H1 (cell line): ENCODE measurements at regions not wholly inside any gene's neighbourhood (a gene's known extent, or its start where the extent isn't known, plus 50 kb on each side); places are given as distances from the start of the nearest gene placed in this dataset.

Experiments used
- CEBPB ChIP-seq: IDR thresholded peaks from 2 replicates; pipeline ENCODE4 v1.6.1; 2012; ENCODE audit warnings: low read depth, low read length
- EGR1 ChIP-seq: IDR thresholded peaks from 2 replicates; pipeline ENCODE4 v1.6.1; 2011; ENCODE audit warnings: low read depth, low read length, borderline replicate concordance
- EZH2 ChIP-seq: fragments of 200-600 bp; sonication (generic); IDR thresholded peaks from 2 replicates; pipeline ENCODE4 v1.7.1; 2012; ENCODE audit warnings: low read depth, mild to moderate bottlenecking, moderate library complexity, low read length, inconsistent platforms; ENCODE audit not compliant: severe bottlenecking
- JUN ChIP-seq: IDR thresholded peaks from 2 replicates; pipeline ENCODE4 v1.6.1; 2011; ENCODE audit warnings: low read depth, mild to moderate bottlenecking, improper control_type of control experiment, low read length
- POLR2A ChIP-seq, 2 experiments: IDR thresholded peaks; 1 replicate in 1 of 2; 2 replicates in 1 of 2; pipeline ENCODE4 v1.6.1; 2011; ENCODE audit warnings: low read depth in 2 of 2, low read length in 2 of 2, mild to moderate bottlenecking in 2 of 2; ENCODE audit errors: control extremely low read depth in 1 of 2
- POLR2AphosphoS5 ChIP-seq: IDR thresholded peaks from 2 replicates; pipeline ENCODE4 v1.6.1; 2011; ENCODE audit warnings: low read depth, low read length
- SIN3A ChIP-seq, 2 experiments: IDR thresholded peaks in 1 of 2; conservative IDR thresholded peaks in 1 of 2; 2 replicates each; pipeline ENCODE4 v1.6.1; 2011 to 2012; ENCODE audit warnings: low read length in 2 of 2, improper control_type of control experiment in 1 of 2, low read depth in 1 of 2, mild to moderate bottlenecking in 1 of 2
- SRF ChIP-seq: IDR thresholded peaks from 2 replicates; pipeline ENCODE4 v1.6.1; 2011; ENCODE audit warnings: mild to moderate bottlenecking, low read depth, low read length, moderate library complexity
- TAF1 ChIP-seq: IDR thresholded peaks from 2 replicates; pipeline ENCODE4 v1.6.1; 2011; ENCODE audit warnings: mild to moderate bottlenecking, low read depth, low read length
- TF ChIP-seq, protein P1 (sequence below): IDR thresholded peaks from 2 replicates; pipeline ENCODE4 v1.6.1; 2012; ENCODE audit warnings: inconsistent platforms
- TF ChIP-seq, protein P2 (sequence below), 3 experiments: IDR thresholded peaks; 1 replicate in 2 of 3; 2 replicates in 1 of 3; pipeline versions ENCODE4 v1.5.1 to v1.6.1; 2011; ENCODE audit warnings: low read length in 3 of 3, mild to moderate bottlenecking in 3 of 3, inconsistent platforms in 2 of 3, low read depth in 1 of 3, moderate library complexity in 1 of 3; ENCODE audit not compliant: insufficient read depth in 1 of 3; ENCODE audit errors: control extremely low read depth in 1 of 3

DNA sequence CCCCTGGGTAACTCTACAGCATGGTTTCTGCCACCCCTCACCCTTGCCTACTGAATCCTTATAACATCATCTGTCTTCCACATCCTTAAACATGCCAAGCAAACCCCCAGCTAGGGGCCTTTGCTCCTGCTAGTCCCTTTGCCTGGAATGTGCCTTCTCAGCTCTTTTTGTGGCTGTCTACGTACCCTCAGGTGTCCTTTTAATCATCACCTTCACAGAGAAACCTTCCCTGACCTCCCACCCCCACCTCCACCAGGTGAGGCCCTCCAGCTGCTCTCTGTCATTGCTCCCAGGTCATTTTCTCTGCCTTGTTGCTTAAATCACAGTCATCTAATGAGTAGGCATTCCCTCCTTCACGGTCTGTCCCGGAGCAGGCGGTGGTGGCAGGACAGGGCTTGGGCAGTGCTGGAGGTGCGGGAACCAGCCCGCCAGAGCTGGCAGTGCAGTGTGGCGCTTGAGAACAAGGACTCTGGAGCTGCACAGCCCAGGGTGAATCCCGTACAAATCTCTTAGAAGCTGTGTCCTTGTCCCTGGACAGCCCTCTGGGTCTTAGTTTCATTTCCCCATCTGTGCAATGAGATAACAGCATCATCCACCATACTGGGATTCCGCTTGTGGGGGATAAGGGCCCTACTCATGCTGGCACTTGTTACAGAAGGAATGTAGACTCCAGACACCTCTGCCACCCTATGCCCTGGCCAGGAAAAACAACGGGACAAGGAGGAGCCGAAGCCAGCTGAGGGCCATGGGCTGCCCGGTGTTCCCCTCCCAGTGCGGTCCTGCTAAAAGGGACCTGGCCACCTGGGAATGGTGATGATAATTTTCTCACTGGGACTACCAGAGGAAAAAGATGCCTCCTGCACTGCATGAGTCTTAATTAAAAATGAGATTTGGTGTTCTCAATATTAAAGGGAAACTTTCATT, 52.1 kb upstream of the IQSEC1 start:
- no peak for TF ChIP-seq EZH2
- TF ChIP-seq TAF1 = no peak
- no peak for TF ChIP-seq POLR2AphosphoS5
- TF ChIP-seq CEBPB = no peak
- TF ChIP-seq, protein P1, sequence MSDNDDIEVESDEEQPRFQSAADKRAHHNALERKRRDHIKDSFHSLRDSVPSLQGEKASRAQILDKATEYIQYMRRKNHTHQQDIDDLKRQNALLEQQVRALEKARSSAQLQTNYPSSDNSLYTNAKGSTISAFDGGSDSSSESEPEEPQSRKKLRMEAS = no peak
- TF ChIP-seq, protein P2, sequence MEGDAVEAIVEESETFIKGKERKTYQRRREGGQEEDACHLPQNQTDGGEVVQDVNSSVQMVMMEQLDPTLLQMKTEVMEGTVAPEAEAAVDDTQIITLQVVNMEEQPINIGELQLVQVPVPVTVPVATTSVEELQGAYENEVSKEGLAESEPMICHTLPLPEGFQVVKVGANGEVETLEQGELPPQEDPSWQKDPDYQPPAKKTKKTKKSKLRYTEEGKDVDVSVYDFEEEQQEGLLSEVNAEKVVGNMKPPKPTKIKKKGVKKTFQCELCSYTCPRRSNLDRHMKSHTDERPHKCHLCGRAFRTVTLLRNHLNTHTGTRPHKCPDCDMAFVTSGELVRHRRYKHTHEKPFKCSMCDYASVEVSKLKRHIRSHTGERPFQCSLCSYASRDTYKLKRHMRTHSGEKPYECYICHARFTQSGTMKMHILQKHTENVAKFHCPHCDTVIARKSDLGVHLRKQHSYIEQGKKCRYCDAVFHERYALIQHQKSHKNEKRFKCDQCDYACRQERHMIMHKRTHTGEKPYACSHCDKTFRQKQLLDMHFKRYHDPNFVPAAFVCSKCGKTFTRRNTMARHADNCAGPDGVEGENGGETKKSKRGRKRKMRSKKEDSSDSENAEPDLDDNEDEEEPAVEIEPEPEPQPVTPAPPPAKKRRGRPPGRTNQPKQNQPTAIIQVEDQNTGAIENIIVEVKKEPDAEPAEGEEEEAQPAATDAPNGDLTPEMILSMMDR (IDR thresholded peaks at IDR 0.05; ENCODE audit: control extremely low read depth in 1 of 3, insufficient read depth in 1 of 3, low read depth in 1 of 3, low read length in 3 of 3) = no peak
- TF ChIP-seq SRF = no peak
- no peak for TF ChIP-seq POLR2A (IDR thresholded peaks at IDR 0.05; ENCODE audit: control extremely low read depth in 1 of 2, low read depth in 2 of 2, low read length in 2 of 2)
- TF ChIP-seq EGR1 = no peak
- no peak for TF ChIP-seq JUN
- no peak for TF ChIP-seq SIN3A (conservative IDR thresholded peaks at IDR 0.05 in 1 of 2, IDR thresholded peaks at IDR 0.05 in 1 of 2; ENCODE audit: low read depth in 1 of 2, low read length in 2 of 2)
